SK-N-SH (cell line): ENCODE measurements at regions not wholly inside any gene's neighbourhood (a gene's known extent, or its start where the extent isn't known, plus 50 kb on each side); places are given as distances from the start of the nearest gene placed in this dataset.

Source experiments
- CTCF ChIA-PET: fragments of 300-600, 350-600 bp; formaldehyde crosslinking; extraction: SDS; loops from one replicate; lab custom pipeline; 2021; lab: Yijun Ruan, JAX
- POLR2A ChIA-PET: fragments of 350-600 bp; sonication (Branson Sonifier 250); formaldehyde crosslinking; extraction: SDS; loops from one replicate; lab custom pipeline; 2020; ENCODE audit warnings: antibody characterized with exemption, inconsistent platforms; lab: Yijun Ruan, JAX
- DNase-seq: peaks from one replicate; pipeline ENCODE4 v3.0.0; 2012
- H2AFZ ChIP-seq: fragments of 200-600 bp; sonication (generic); 2 replicates; pipeline ENCODE4 v1.8.1; 2016; ENCODE audit warnings: antibody characterized with exemption, mild to moderate bottlenecking, low read depth
- H3F3A ChIP-seq: fragments of 200-600 bp; sonication (generic); replicated peaks from 2 replicates; pipeline ENCODE3; 2016; ENCODE audit warnings: antibody characterized with exemption, mild to moderate bottlenecking; ENCODE audit not compliant: insufficient read depth
- H3K27ac ChIP-seq, 2 experiments: fragments of 200-500 bp in 1 of 2; fragments of 200-600 bp in 1 of 2; sonication (Bioruptor generic) in 1 of 2; sonication (generic), shearing (Covaris generic) in 1 of 2; 2 replicates each; pipeline versions ENCODE4 v1.5.1 to v1.6.1; 2014 to 2016; ENCODE audit warnings: low read depth in 2 of 2, inconsistent platforms in 1 of 2, low read length in 1 of 2, mild to moderate bottlenecking in 1 of 2, mixed read lengths in 1 of 2
- H3K27me3 ChIP-seq: fragments of 200-600 bp; sonication (generic), shearing (Covaris generic); 2 replicates; pipeline ENCODE4 v1.6.1; 2016; ENCODE audit warnings: mixed run types; ENCODE audit not compliant: insufficient read depth
- H3K36me3 ChIP-seq, 2 experiments: fragments of 200-500 bp in 1 of 2; fragments of 200-600 bp in 1 of 2; sonication (Bioruptor generic) in 1 of 2; sonication (generic) in 1 of 2; replicated peaks in 1 of 2; 2 replicates each; pipeline versions ENCODE3 to v1.5.1; 2014 to 2016; ENCODE audit warnings: low read length in 1 of 2, mild to moderate bottlenecking in 1 of 2; ENCODE audit not compliant: insufficient read depth in 2 of 2, control insufficient read depth in 1 of 2
- H3K4me1 ChIP-seq, 2 experiments: fragments of 200-500 bp in 1 of 2; fragments of 200-600 bp in 1 of 2; sonication (Bioruptor generic) in 1 of 2; sonication (generic), shearing (Covaris generic) in 1 of 2; 2 replicates each; pipeline versions ENCODE4 v1.5.1 to v1.6.1; 2014 to 2016; ENCODE audit warnings: low read depth in 1 of 2, low read length in 1 of 2, mixed run types in 1 of 2; ENCODE audit not compliant: insufficient read depth in 2 of 2, control insufficient read depth in 1 of 2
- H3K4me2 ChIP-seq: fragments of 200-600 bp; sonication (generic), shearing (Covaris generic); 2 replicates; pipeline ENCODE4 v1.6.1; 2017; ENCODE audit warnings: mixed run types
- H3K4me3 ChIP-seq, 2 experiments: fragments of 200-500 bp in 1 of 2; fragments of 200-600 bp in 1 of 2; sonication (Bioruptor generic) in 1 of 2; sonication (generic), shearing (Covaris generic) in 1 of 2; 2 replicates each; pipeline versions ENCODE4 v1.5.1 to v1.8.1; 2014 to 2016; ENCODE audit warnings: low read depth in 2 of 2, inconsistent platforms in 1 of 2, low read length in 1 of 2, mild to moderate bottlenecking in 1 of 2, mixed read lengths in 1 of 2, moderate library complexity in 1 of 2
- H3K79me2 ChIP-seq: fragments of 200-600 bp; sonication (generic); 2 replicates; pipeline ENCODE4 v1.8.1; 2017; ENCODE audit warnings: mild to moderate bottlenecking; ENCODE audit not compliant: insufficient read depth
- H3K9ac ChIP-seq: fragments of 200-600 bp; sonication (generic); 2 replicates; pipeline ENCODE4 v1.6.1; 2017; ENCODE audit warnings: mixed run types
- H3K9me2 ChIP-seq: fragments of 200-600 bp; sonication (generic); 2 replicates; pipeline ENCODE4 v1.6.1; 2017; ENCODE audit warnings: mixed run types
- H3K9me3 ChIP-seq: fragments of 200-600 bp; sonication (generic); 2 replicates; pipeline ENCODE4 v1.6.1; 2017; ENCODE audit warnings: mixed run types, mild to moderate bottlenecking, moderate library complexity
- H4K20me1 ChIP-seq: fragments of 200-600 bp; sonication (generic); 2 replicates; pipeline ENCODE4 v1.6.1; 2017; ENCODE audit warnings: mild to moderate bottlenecking, mixed run types; ENCODE audit not compliant: insufficient read depth
- CHD2 ChIP-seq: fragments of 150-350 bp; IDR thresholded peaks from 2 replicates; pipeline ENCODE4 v1.6.1; 2018; ENCODE audit warnings: low read length; ENCODE audit not compliant: partially characterized antibody
- CTCF ChIP-seq: fragments of 200-600 bp; sonication (generic); IDR thresholded peaks from 2 replicates; pipeline ENCODE4 v1.6.1; 2017; ENCODE audit warnings: antibody characterized with exemption, mild to moderate bottlenecking, moderate library complexity
- ELF1 ChIP-seq: IDR thresholded peaks from 2 replicates; pipeline ENCODE4 v1.4.0; 2012
- EP300 ChIP-seq, 2 experiments: IDR thresholded peaks; 2 replicates each; pipeline versions ENCODE4 v1.4.0 to v1.6.1; 2012; ENCODE audit warnings: borderline replicate concordance in 1 of 2, low read depth in 1 of 2, low read length in 1 of 2
- FOXJ3 ChIP-seq: sonication (generic); formaldehyde crosslinking; IDR thresholded peaks from 2 replicates; pipeline ENCODE4 v1.5.1; 2020; ENCODE audit warnings: mild to moderate bottlenecking, missing genetic modification reagents
- GABPA ChIP-seq: IDR thresholded peaks from 2 replicates; pipeline ENCODE4 v1.4.0; 2012; ENCODE audit warnings: low read depth, mild to moderate bottlenecking
- IRF3 ChIP-seq: fragments of 150-350 bp; IDR thresholded peaks from 2 replicates; pipeline ENCODE4 v1.6.1; 2016; ENCODE audit warnings: mild to moderate bottlenecking, low read depth, low read length
- MEF2A ChIP-seq: IDR thresholded peaks from 2 replicates; pipeline ENCODE4 v1.4.0; 2012; ENCODE audit warnings: low read depth, borderline replicate concordance
- MXI1 ChIP-seq: IDR thresholded peaks from 2 replicates; pipeline ENCODE4 v1.6.1; 2012; ENCODE audit warnings: mild to moderate bottlenecking, low read depth, low read length, improper control_type of control experiment
- NFIC ChIP-seq: IDR thresholded peaks from 2 replicates; pipeline ENCODE4 v1.4.0; 2012; ENCODE audit warnings: borderline replicate concordance
- PBX3 ChIP-seq: IDR thresholded peaks from 2 replicates; pipeline ENCODE4; 2012
- POLR2AphosphoS5 ChIP-seq: IDR thresholded peaks from 2 replicates; pipeline ENCODE4 v1.6.1; 2012; ENCODE audit warnings: low read depth, low read length
- RAD21 ChIP-seq: IDR thresholded peaks from 2 replicates; pipeline ENCODE4 v1.6.1; 2012; ENCODE audit warnings: mild to moderate bottlenecking, low read length
- REST ChIP-seq: IDR thresholded peaks from 2 replicates; pipeline ENCODE4 v1.6.1; 2012; ENCODE audit warnings: mild to moderate bottlenecking, low read depth, low read length, moderate library complexity
- RXRA ChIP-seq: IDR thresholded peaks from 2 replicates; pipeline ENCODE4 v1.4.0; 2012; ENCODE audit warnings: low read depth, mild to moderate bottlenecking, borderline replicate concordance
- SIN3A ChIP-seq: IDR thresholded peaks from 2 replicates; pipeline ENCODE4 v1.6.1; 2012; ENCODE audit warnings: low read depth, mild to moderate bottlenecking, low read length, moderate library complexity, borderline replicate concordance
- SMC3 ChIP-seq: IDR thresholded peaks from 2 replicates; pipeline ENCODE4 v1.6.1; 2012; ENCODE audit warnings: low read depth, low read length, improper control_type of control experiment
- USF1 ChIP-seq: IDR thresholded peaks from 2 replicates; pipeline ENCODE4 v1.4.0; 2012; ENCODE audit warnings: low read depth, borderline replicate concordance
- USF2 ChIP-seq: fragments of 150-350 bp; IDR thresholded peaks from 2 replicates; pipeline ENCODE4 v1.6.1; 2017; ENCODE audit warnings: antibody characterized with exemption, low read length, low read depth, borderline replicate concordance
- YY1 ChIP-seq: IDR thresholded peaks from 2 replicates; pipeline ENCODE4 v1.4.0; 2012; ENCODE audit warnings: low read depth, mild to moderate bottlenecking
- WGBS: methylation state at CpG from one replicate; pipeline ENCODE4 v1.1.6; 2017; ENCODE audit warnings: low lambda C conversion rate; 5-methylcytosine and 5-hydroxymethylcytosine counted together

GRCh38 chr13:90239130-90239529, 1108.4 kb upstream of the MIR17HG start:
- Histone ChIP-seq H2AFZ (no peak overlapping the region), H3F3A (no peaks in the 10 kb centered on the region), H4K20me1 (no peaks in the 10 kb centered on the region), H3K9ac (no peak overlapping the region), H3K4me1 (no peaks in the 10 kb centered on the region), H3K9me3 (no peaks in the 10 kb centered on the region), H3K79me2 (no peaks in the 10 kb centered on the region), H3K27ac (no peak overlapping the region)
- WGBS: 74% methylated on average over 3 of the region's 3 CpGs
- POLR2A ChIA-PET: no interaction called here
- no peak for DNase-seq
- TF ChIP-seq CHD2: no peak
- TF ChIP-seq GABPA: no peak
- TF ChIP-seq SIN3A: no peak
- TF ChIP-seq REST: no peak
- TF ChIP-seq FOXJ3: no peak
- TF ChIP-seq POLR2AphosphoS5: no peak
- no peak for TF ChIP-seq YY1
- no peak for TF ChIP-seq EP300 (IDR thresholded peaks at IDR 0.05; ENCODE audit: borderline replicate concordance in 1 of 2, low read depth in 1 of 2, low read length in 1 of 2)
- no peak for TF ChIP-seq RAD21
- TF ChIP-seq CTCF: no peak
- no peak for TF ChIP-seq MXI1
- TF ChIP-seq IRF3: no peak
- TF ChIP-seq USF1: no peak
- TF ChIP-seq SMC3: no peak
- TF ChIP-seq PBX3: no peak
- TF ChIP-seq NFIC: no peak
- TF ChIP-seq USF2: no peak
- no peak for TF ChIP-seq RXRA
- no peak for TF ChIP-seq MEF2A
- TF ChIP-seq ELF1: no peak
- TF ChIP-seq, all 33 proteins: peak for 0
- H3K27me3 ChIP-seq: no peaks in the 10 kb centered on the region
- no peaks in the 10 kb centered on the region for H3K9me2 ChIP-seq
- CTCF ChIA-PET: no interaction called here
- no peak overlapping the region for H3K4me2 ChIP-seq
- H3K4me3 ChIP-seq: no peak overlapping the region
- no peaks in the 10 kb centered on the region for H3K36me3 ChIP-seq
